ENCODE measurements at regions not wholly inside any gene's neighbourhood (a gene's known extent, or its start where the extent isn't known, plus 50 kb on each side); places are given as distances from the start of the nearest gene placed in this dataset.

- H4K20me1 ChIP-seq (ENCODE audit: insufficient read depth): no peaks in the 10 kb centered on the region
- no peak for TF ChIP-seq RAD21 (conservative IDR thresholded peaks at IDR 0.05)
- no peak for TF ChIP-seq TAF1 (IDR thresholded peaks at IDR 0.05; ENCODE audit: low read depth)
- TF ChIP-seq MXI1 (conservative IDR thresholded peaks at IDR 0.05; ENCODE audit: poor library complexity, severe bottlenecking): no peak
- no peaks in the 10 kb centered on the region for H3K79me2 ChIP-seq (replicated peaks; ENCODE audit: insufficient read depth, low read length)
- no peaks in the 10 kb centered on the region for H3K36me3 ChIP-seq (ENCODE audit: insufficient read depth, low read length)
- H3K9ac ChIP-seq (ENCODE audit: low read length): no peak overlapping the region
- no peaks in the 10 kb centered on the region for H3K27me3 ChIP-seq (ENCODE audit: insufficient read depth, low read depth, low read length)
- H3F3A ChIP-seq (ENCODE audit: insufficient read depth, low read length, poor library complexity, severe bottlenecking): no peaks in the 10 kb centered on the region
- H3K4me2 ChIP-seq (ENCODE audit: low read length): no peak overlapping the region
- H3K27ac ChIP-seq (ENCODE audit: low read length): no peak overlapping the region
- H3K4me3 ChIP-seq (ENCODE audit: low read length): no peak overlapping the region
- H3K9me3 ChIP-seq (ENCODE audit: low read length): no peaks in the 10 kb centered on the region
- H3K9me2 ChIP-seq (ENCODE audit: insufficient read depth, low read length): no peaks in the 10 kb centered on the region
- H2AFZ ChIP-seq (ENCODE audit: low read depth, low read length): no peak overlapping the region
These were observed 52.0 kb upstream of the CCDC160 start for GRCh38 chrX:134184936-134185335.

GRCh38 chrX:134186362-134187121 lies 50.4 kb upstream of the CCDC160 start:
- TF ChIP-seq TAF1 (IDR thresholded peaks at IDR 0.05; ENCODE audit: low read depth) (no peak), POLR2AphosphoS5 (IDR thresholded peaks at IDR 0.05) (no peak), SMC3 (conservative IDR thresholded peaks at IDR 0.05; ENCODE audit: poor library complexity) (no peak), REST (IDR thresholded peaks at IDR 0.05; ENCODE audit: borderline replicate concordance) (no peak), RAD21 (conservative IDR thresholded peaks at IDR 0.05) (no peak), EP300 (conservative IDR thresholded peaks at IDR 0.05; ENCODE audit: poor library complexity, severe bottlenecking) (no peak), MXI1 (conservative IDR thresholded peaks at IDR 0.05; ENCODE audit: poor library complexity, severe bottlenecking) (no peak), CTCF (IDR thresholded peaks at IDR 0.05; ENCODE audit: poor library complexity, severe bottlenecking) (no peak)
- H3K4me2 ChIP-seq (ENCODE audit: low read length): no peak overlapping the region

More at GRCh38 chrX:134186362-134187121, 50.4 kb upstream of the CCDC160 start:
- no peaks in the 10 kb centered on the region for H3K9me3 ChIP-seq (ENCODE audit: low read length)
- H3K27me3 ChIP-seq (ENCODE audit: insufficient read depth, low read depth, low read length): no peaks in the 10 kb centered on the region
- no peaks in the 10 kb centered on the region for H3K9me2 ChIP-seq (ENCODE audit: insufficient read depth, low read length)
- H3F3A ChIP-seq (ENCODE audit: insufficient read depth, low read length, poor library complexity, severe bottlenecking): no peaks in the 10 kb centered on the region
- H3K79me2 ChIP-seq (replicated peaks; ENCODE audit: insufficient read depth, low read length): no peaks in the 10 kb centered on the region
- H3K27ac ChIP-seq (ENCODE audit: low read length): no peak overlapping the region
- H3K36me3 ChIP-seq (ENCODE audit: insufficient read depth, low read length): no peaks in the 10 kb centered on the region
- H3K9ac ChIP-seq (ENCODE audit: low read length): no peak overlapping the region
- no peak overlapping the region for H3K4me3 ChIP-seq (ENCODE audit: low read length)
- H2AFZ ChIP-seq (ENCODE audit: low read depth, low read length): no peak overlapping the region
- H4K20me1 ChIP-seq (ENCODE audit: insufficient read depth): no peaks in the 10 kb centered on the region

Small RNA genes in the stretch of these regions (small RNA-seq; reads per million reads assigned to genes)
- gene RF00019 (0 to 1.2 (median 0) reads per million in 3 experiments), gene TIMM8BP2 (0 reads per million in 3 experiments)
